HG03066 (cell line): ENCODE measurements at regions not wholly inside any gene's neighbourhood (a gene's known extent, or its start where the extent isn't known, plus 50 kb on each side); places are given as distances from the start of the nearest gene placed in this dataset.
"Not testable (repeated sequence)": the region's sequence is repeated elsewhere in the genome, so short reads cannot be mapped to it uniquely, and the experiment has no call there.

ENCODE experiments used
- ATAC-seq: cut with Tn5 transposase; IDR thresholded peaks from one replicate; pipeline ENCODE4 v1.9.1; 2021; ENCODE audit warnings: low read depth; ENCODE audit not compliant: unreplicated experiment

DNA sequence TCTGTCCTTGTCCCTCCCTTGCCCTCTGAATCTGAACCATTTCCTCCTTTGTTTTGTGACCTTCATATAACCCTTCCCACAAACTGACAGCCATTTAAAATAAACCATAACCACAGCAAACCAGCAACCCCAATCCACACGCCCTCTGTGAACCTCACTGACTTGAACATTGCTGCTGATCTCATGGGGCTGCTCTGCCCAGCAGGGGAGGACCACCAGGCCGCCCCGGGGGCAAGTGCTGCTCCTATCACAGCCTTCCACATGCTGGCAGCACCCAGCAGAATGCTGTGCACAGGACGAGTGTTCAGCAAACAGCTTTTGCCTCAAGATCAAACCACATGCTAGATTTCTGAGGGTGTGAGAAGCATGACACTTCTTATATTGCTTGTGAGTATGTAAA lies 73.9 kb upstream of the UXS1 start:
- no peak for ATAC-seq

DNA sequence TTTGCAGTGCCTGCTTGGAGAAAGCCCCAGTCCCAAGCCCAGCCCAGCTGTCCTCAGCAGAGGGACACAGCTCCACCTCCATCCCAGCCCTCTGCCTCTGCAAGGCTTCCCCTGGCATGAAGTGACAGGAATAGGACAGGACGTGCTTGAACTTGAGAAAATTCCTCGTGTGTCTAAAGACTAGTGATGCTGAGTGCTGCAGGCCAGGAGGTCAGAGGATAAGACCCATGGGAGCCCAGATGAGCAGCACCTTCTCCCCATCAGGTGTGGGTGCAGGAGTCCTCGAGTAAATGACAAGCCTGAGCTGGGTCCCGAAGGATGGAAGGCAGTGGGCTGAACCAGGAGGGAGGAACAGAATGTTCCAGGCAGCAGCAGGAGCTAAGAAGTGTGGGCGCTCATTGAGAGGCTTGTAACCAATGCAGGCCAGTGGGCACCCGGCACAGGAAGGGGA lies 67.8 kb upstream of the UXS1 start:
- no peak for ATAC-seq

DNA sequence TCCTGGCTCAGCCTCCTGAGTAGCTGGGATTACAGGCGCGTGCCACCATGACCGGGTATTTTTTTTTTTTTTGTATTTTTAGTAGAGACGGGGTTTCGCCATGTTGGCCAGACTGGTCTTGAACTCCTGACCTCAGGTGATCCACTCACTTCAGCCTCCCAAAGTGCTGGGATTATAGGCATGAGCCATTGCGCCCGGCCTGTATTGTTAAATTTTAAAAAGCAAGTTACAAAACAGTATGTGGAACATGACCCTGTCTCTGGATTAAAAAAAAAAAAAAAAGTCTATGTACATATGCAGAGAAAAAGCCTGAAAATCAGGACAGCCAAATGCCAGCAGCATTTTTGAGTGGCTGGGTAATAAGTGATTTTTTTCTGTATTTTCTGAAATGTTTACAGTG lies 64.8 kb upstream of the UXS1 start:
- ATAC-seq, result not testable (repeated sequence)

DNA sequence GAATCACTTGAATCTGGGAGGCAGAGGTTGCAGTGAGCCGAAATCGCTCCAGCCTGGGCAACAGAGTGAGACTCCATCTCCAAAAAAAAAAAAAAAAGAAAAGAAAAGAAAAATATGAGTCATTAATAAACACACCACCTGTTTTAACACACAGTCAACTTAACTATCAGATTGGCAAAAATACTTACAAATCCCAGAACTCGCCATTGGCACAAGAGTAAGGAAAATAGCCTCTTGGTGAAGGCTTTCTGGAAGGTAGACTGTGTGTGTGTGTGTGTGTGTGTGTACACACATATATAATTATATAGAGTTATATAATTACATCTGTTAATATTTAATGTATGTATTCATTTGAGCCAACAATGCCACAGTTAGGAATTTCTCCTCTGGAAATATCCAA lies 63.7 kb upstream of the UXS1 start:
- ATAC-seq, result no peak

DNA sequence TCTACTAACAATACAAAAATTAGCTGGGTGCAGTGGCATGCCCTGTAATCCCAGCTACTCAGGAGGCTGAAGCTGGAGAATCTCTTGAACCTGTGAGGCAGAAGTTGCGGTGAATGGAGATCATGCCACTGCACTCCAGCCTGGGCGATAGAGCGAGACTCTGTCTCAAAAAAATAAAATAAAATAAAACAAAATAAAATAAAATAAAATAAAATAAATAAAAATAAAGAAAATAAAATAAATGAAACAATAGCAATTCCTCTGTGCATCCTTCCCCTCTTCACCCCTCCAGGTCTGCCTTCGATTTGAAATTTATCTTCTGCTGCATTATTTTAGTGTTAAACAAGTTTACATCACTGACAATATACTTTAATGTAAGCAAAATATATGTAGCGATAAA lies 63.0 kb upstream of the UXS1 start:
- ATAC-seq, result no peak

DNA sequence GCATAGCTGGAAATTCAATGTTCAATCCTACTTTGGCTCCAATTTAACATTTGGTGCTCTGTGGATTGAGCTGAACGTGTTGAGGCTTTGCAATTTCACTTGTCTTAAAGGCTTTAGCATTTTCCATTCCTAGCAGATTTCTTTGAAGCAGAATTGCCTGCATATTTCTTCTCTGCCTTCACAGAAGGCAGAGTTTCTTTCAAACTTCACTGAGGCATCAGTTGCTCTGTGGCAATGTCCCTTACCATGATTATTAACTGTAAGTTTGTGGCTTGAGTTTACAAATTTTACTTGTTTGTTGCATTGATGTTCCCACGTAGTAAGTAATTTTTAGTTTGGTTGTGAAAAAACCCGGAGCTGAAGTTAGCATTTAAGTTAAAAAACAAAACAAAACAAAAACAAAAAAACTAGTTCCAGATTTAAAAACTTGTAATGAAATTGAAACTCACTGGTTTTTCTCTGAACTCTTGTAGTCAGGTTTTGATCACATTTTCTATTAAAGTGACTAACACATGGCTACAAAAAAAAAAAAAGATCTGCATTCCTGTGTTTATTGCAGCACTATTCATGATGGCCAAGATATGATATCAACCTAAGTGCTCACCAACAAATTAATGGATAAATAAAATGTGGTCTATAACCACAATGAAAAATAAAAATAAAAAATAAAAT lies 55.2 kb upstream of the UXS1 start:
- ATAC-seq, result not testable (repeated sequence)

DNA sequence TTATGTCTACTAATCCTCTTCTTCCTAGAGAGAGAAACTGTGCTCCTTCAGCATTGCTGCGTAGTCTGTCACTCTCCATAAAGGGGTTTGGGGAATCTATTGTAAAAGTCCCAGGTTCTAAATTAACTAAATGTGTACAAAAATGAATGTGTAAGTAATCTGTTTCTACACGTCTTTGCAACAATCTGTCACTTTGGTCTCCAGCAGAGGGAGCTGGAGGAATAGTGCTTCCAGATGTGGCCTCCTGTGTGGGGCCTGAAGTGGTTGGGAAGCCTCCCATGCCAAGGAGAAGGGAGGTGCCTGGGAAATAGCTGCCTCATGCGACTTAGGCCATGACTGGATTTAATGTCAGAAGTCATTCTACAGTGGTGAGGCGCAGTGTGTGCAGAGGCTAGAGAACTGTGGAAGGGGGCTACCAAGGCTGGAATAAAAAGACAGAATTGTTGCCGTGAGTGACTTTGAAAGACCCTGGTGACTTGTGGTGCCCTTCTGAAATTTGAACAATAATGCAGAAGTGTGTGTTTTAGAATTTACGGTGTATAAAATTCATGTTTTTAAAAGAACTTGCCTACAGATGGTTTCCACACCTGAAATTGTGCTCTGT lies 54.5 kb upstream of the UXS1 start:
- ATAC-seq, result not testable (repeated sequence)
